GM12872 (cell line): ENCODE measurements at regions not wholly inside any gene's neighbourhood (a gene's known extent, or its start where the extent isn't known, plus 50 kb on each side); places are given as distances from the start of the nearest gene placed in this dataset.

Experiments
- CTCF ChIP-seq: IDR thresholded peaks from 3 replicates; pipeline ENCODE4 v1.5.1; 2011; ENCODE audit warnings: low read depth, mild to moderate bottlenecking, low read length, moderate library complexity; ENCODE audit not compliant: insufficient read depth

- no peak for TF ChIP-seq CTCF
These were observed 111.4 kb upstream of the FKBP1C start for GRCh38 chr6:63099772-63100459.

- no peak for TF ChIP-seq CTCF
These were observed 96.6 kb upstream of the FKBP1C start for GRCh38 chr6:63114610-63115211.

- TF ChIP-seq CTCF = 0 out of 3 replicates have a peak, but pooled peaks have one; percentile 34
These were observed 90.1 kb upstream of the FKBP1C start for GRCh38 chr6:63121166-63121565.

GRCh38 chr6:63140114-63140513 is 71.2 kb upstream of the FKBP1C start:
- TF ChIP-seq CTCF = no peak

- no peak for TF ChIP-seq CTCF
These were observed 70.5 kb upstream of the FKBP1C start for GRCh38 chr6:63140692-63141318.

GRCh38 chr6:63149730-63150129 is 61.5 kb upstream of the FKBP1C start:
- TF ChIP-seq CTCF = no peak

GRCh38 chr6:63154535-63154934 is 56.7 kb upstream of the FKBP1C start:
- TF ChIP-seq CTCF = no peak
